ENCODE measurements at regions not wholly inside any gene's neighbourhood (a gene's known extent, or its start where the extent isn't known, plus 50 kb on each side); places are given as distances from the start of the nearest gene placed in this dataset.

DNA sequence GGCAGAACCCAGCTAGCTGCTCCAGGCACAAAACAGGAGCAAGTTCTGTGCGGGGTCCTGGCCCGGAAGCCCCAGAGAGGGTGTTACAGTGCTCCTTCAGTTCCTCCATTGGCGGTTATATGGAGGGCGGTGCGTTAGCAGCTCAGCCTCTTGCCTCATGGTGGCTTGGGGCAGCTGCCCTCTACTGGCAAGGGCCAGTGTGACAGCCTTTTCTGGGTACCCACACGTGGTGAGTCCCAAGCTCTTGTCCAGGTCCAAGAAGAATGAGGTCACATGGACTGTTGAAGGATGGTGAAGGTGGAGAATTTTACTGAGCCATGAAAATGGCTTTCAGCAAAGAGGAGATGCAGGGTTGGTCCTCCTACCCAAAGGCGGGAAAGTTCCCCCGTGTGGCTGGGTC lies 100.5 kb downstream of the WT1 start:
- TF ChIP-seq FOXP2 (optimal IDR thresholded peaks at IDR 0.05; ENCODE audit: borderline replicate concordance, extremely low read depth, extremely low read length, insufficient read depth) (no peak), SIN3A (IDR thresholded peaks at IDR 0.05; ENCODE audit: borderline replicate concordance, insufficient read depth, low read length) (no peak), TAF1 (IDR thresholded peaks at IDR 0.05; ENCODE audit: borderline replicate concordance, insufficient read depth, low read length) (no peak), POLR2AphosphoS5 (IDR thresholded peaks at IDR 0.05; ENCODE audit: low read depth, low read length) (no peak)
- TF ChIP-seq, protein P1, sequence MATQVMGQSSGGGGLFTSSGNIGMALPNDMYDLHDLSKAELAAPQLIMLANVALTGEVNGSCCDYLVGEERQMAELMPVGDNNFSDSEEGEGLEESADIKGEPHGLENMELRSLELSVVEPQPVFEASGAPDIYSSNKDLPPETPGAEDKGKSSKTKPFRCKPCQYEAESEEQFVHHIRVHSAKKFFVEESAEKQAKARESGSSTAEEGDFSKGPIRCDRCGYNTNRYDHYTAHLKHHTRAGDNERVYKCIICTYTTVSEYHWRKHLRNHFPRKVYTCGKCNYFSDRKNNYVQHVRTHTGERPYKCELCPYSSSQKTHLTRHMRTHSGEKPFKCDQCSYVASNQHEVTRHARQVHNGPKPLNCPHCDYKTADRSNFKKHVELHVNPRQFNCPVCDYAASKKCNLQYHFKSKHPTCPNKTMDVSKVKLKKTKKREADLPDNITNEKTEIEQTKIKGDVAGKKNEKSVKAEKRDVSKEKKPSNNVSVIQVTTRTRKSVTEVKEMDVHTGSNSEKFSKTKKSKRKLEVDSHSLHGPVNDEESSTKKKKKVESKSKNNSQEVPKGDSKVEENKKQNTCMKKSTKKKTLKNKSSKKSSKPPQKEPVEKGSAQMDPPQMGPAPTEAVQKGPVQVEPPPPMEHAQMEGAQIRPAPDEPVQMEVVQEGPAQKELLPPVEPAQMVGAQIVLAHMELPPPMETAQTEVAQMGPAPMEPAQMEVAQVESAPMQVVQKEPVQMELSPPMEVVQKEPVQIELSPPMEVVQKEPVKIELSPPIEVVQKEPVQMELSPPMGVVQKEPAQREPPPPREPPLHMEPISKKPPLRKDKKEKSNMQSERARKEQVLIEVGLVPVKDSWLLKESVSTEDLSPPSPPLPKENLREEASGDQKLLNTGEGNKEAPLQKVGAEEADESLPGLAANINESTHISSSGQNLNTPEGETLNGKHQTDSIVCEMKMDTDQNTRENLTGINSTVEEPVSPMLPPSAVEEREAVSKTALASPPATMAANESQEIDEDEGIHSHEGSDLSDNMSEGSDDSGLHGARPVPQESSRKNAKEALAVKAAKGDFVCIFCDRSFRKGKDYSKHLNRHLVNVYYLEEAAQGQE (IDR thresholded peaks at IDR 0.05; ENCODE audit: insufficient read depth in 1 of 2, low read depth in 2 of 2, low read length in 2 of 2): no peak

Measured in PFSK-1 (cell line).